HG02884 (cell line): ENCODE measurements at regions not wholly inside any gene's neighbourhood (a gene's known extent, or its start where the extent isn't known, plus 50 kb on each side); places are given as distances from the start of the nearest gene placed in this dataset.

Source experiments
- ATAC-seq: cut with Tn5 transposase; IDR thresholded peaks from one replicate; pipeline ENCODE4 v1.9.1; 2021; ENCODE audit warnings: mild to moderate bottlenecking, moderate library complexity; ENCODE audit not compliant: unreplicated experiment

GRCh38 chr15:96565266-96565665 is 234.8 kb downstream of the NR2F2 start:
- no peak for ATAC-seq

- ATAC-seq: no peak
These were observed 244.3 kb downstream of the NR2F2 start for GRCh38 chr15:96574782-96575181.

- no peak for ATAC-seq
These were observed 246.1 kb downstream of the NR2F2 start for GRCh38 chr15:96576596-96576995.

- ATAC-seq: no peak
These were observed 247.9 kb downstream of the NR2F2 start for GRCh38 chr15:96578393-96578792.

DNA sequence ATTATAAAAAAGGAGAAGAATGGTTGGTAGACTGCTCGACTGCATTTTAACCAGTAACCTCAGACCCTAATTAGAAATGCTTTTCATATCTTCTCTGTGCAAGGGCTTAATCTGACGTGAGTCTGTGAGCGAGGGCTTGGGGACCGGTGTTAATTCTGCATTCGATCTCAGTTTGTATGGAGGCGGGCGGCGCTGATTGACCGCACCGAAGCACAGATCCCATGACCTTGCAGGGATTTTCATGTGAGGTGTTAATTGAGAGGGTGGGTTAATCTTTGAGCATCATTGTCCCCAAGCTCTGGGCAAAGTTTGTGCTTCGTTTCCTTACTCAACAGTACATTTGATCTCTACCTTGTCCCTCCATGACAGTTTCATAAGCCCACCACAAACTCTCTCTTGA is 250.9 kb downstream of the NR2F2 start:
- ATAC-seq: no peak

GRCh38 chr15:96582473-96582872 is 252.0 kb downstream of the NR2F2 start:
- ATAC-seq: no peak

DNA sequence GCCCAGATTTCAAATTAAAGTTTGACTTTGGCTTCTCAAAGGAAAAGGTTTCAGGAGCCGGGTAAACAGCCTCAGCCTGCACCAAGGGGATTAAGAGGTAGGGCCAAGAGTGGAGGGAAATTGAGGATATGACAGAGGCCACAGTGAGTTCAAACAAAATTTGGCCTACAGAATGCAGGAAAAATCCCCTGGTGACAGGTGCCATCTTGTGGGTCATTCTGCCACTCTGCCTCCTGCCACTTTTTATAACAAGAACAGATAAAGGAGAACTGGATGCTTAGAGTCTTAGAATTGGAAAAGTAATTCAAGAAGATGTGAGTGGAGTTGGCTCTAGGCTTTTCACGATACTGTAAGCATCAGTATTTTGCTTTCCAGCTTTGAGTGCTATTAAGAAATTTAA is 253.2 kb downstream of the NR2F2 start:
- ATAC-seq: no peak

DNA sequence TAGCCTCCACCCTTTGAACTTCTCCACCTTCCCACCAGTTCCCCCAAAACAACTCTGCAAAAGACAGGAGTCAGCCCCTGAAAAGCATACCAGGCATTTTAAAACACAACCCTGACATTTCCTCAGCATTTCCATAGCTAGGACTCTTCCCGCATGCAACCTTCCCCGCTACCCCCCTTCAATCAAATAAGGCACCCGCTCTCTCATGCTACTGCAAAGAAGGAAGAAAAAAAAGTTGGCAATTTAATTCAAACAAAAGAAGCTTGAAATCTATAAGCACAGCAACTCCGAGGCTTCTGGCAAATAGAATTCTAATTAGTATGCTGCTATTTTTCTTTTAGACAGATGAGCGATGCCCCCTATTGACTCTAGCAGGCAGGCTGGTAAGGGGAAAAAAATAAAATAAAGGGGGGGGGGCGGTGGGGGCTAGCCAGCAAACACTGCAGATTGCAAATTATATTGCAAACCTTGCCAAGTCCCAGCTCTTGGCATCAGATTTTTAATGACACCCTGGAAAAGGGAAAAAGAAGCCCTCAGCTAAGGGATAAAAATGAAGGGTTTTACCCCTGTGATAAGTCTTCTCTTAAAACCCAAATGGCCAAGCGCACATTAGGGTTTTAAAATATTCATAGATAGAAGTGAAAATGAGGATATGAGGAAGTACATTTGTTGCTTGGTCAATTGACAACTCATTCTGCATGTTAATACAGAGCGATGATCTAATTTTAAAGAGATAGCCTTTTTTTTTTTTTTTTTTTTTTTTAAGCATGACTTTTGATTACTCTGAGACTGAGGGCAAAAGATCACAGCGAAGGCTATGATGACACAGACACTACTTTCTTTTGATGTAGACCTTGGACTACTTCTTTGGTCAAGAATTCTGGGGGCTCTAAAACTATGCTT is 255.2 kb downstream of the NR2F2 start:
- no peak for ATAC-seq

GRCh38 chr15:96586901-96587300 is 256.4 kb downstream of the NR2F2 start:
- ATAC-seq: no peak

DNA sequence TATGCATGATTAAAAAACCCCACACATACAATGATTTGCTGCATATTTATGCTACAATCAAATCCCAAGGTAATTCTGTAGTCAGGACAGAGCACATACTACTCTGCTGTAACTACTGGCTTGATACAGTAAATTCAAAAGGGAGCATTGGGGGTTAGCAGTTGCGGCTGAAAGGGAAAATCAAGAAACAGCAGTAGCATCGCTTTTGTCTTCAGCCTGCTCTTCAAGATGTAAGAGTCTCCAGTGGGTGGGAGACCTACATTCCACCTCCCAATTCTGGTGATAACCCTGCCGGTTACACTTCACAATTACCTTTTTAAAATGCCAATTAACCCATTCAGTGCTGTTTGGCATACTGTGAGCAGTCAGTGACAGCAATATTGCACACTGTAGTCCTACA is 259.4 kb downstream of the NR2F2 start:
- ATAC-seq: no peak

- no peak for ATAC-seq
These were observed 263.2 kb downstream of the NR2F2 start for GRCh38 chr15:96593735-96594134.

GRCh38 chr15:96595951-96596350 is 265.5 kb downstream of the NR2F2 start:
- no peak for ATAC-seq

- ATAC-seq: no peak
These were observed 268.0 kb downstream of the NR2F2 start for GRCh38 chr15:96598514-96598913.

- ATAC-seq: no peak
These were observed 268.8 kb downstream of the NR2F2 start for GRCh38 chr15:96599268-96599667.

DNA sequence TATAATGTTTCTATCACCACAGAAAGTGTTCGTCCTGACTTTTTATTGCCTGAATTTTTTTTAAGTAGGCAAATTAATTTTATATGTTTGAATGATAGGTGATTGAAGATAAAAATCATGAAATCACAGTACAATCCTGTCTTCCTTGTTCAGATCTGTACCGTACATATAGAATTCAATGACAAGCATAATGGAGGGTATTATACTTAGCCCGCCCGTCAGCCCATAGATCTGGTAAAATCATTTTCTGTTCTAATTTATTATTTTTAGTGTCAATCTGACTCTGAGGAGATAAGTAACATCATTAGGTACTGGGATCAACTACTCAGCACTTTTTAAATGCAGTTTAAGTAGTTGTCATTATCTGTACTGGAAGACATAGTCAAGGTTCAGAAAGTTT is 269.9 kb downstream of the NR2F2 start:
- ATAC-seq: no peak

DNA sequence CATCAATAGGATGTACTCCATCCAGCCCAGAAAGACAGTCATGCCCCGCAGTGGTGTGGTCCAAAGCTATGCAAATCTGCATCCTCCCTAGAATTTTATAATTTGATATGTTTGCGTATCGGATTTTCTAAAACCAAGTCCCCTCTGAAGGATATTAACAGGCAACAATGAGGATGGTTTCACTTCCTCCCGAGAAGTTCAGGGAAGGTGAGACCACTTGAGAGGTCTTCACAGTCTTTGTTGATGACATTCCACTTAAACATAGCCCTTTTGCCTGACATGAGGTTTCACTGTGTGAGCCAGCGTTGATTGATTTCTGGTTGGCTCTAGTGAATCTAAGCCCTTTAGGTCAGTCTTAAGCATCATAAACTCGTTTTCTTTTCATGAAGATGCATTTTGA is 276.1 kb downstream of the NR2F2 start:
- no peak for ATAC-seq

- ATAC-seq: no peak
These were observed 280.3 kb downstream of the NR2F2 start for GRCh38 chr15:96610757-96611156.

- ATAC-seq: no peak
These were observed 282.4 kb downstream of the NR2F2 start for GRCh38 chr15:96612917-96613316.

GRCh38 chr15:96619174-96619573 is 288.7 kb downstream of the NR2F2 start:
- no peak for ATAC-seq

DNA sequence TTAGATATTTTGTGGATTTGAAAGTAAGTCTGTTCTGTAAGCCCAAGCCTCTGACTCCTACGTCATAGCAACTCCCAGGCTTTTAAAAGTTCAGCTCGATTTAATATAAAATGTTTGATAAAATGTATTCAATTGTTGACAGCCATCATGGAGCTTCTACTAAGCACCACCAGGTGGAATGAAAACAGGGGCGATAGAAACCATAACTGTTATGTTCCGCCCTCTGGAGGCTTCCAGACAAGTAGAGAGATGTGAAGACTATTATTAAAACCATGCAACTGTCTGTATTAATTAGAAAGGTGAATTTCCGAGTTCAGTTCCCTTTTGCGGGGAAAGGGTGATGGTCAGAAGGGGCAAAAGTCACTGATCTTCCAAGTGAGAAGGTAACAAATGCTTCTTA is 292.2 kb downstream of the NR2F2 start:
- no peak for ATAC-seq

DNA sequence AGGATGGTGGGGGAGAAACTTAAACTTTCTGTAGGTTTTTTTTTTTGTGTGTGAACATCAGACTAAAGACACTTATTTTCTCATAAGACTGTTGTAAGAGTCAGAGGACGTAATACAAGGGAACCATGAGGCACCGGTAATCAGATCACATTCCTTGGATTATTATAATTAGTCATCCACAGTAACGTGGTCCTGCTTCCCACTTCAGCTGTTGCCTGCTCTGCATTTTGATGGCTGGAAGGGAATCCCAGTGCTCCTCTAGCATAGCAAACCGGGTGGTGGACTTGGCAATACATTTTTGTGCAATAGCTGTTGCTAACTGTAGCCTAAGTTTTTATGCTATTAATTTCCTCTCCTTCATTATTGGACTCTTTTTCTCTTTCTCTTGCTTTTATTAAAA is 294.8 kb downstream of the NR2F2 start:
- no peak for ATAC-seq

DNA sequence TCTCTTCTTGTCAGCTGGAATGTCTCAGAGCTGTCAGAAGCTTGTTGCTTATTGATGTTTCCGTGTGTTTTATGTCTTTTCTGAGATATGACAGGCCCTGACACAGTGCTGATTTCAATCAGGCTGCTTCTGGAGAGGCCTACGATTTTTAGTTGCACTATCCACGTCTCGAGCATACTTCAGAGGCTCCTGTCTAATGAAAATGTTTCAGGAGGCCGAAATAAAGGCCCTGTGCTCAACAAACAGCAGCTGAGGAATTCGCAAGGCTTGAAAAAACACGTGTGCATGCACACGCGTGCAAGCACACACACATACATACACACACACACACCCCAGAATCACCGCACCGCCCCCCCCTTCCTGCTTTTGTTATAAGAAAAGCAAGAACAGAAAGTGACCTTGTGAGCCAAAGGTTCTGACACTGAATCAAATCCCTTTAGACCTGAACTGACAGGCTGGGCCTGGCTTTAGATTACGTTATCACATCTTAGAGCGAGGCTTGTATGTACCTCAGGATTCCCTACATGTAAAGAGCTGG is 296.6 kb downstream of the NR2F2 start:
- no peak for ATAC-seq

GRCh38 chr15:96629511-96629910 is 299.0 kb downstream of the NR2F2 start:
- ATAC-seq: no peak
